Tibial nerve (tissue), 3 donors: ENCODE measurements at regions not wholly inside any gene's neighbourhood (a gene's known extent, or its start where the extent isn't known, plus 50 kb on each side); places are given as distances from the start of the nearest gene placed in this dataset.

ENCODE experiments used
- CTCF ChIP-seq, 5 experiments: fragments of 200-600 bp in 3 of 5; fragments of 450-650 bp in 2 of 5; sonication (generic) in 3 of 5; IDR thresholded peaks; one replicate each; pipeline ENCODE4 v1.5.1; 2016 to 2019; ENCODE audit warnings: antibody characterized with exemption in 5 of 5, mild to moderate bottlenecking in 3 of 5, moderate library complexity in 2 of 5
- POLR2A ChIP-seq, 2 donors: fragments of 450-650 bp; IDR thresholded peaks; one replicate each; pipeline ENCODE4 v1.6.1; 2017; ENCODE audit warnings: antibody characterized with exemption in 2 of 2, mild to moderate bottlenecking in 2 of 2, moderate library complexity in 2 of 2

GRCh38 chr16:9236319-9236718 lies 144.9 kb downstream of the HAPSTR1 start:
- TF ChIP-seq CTCF (IDR thresholded peaks at IDR 0.05) (no peak), POLR2A (IDR thresholded peaks at IDR 0.05) (no peak)
